WTC11 (cell line): ENCODE measurements at regions not wholly inside any gene's neighbourhood (a gene's known extent, or its start where the extent isn't known, plus 50 kb on each side); places are given as distances from the start of the nearest gene placed in this dataset.

Experiments
- ATAC-seq: fragments of 200-7000 bp; cut with Tn5 transposase; 2 replicates; pipeline ENCODE4 v1.10.0; 2021; ENCODE audit warnings: mild to moderate bottlenecking, moderate library complexity
- CTCF ChIA-PET: fragments of 300-600 bp; sonication (Branson Sonifier 250); formaldehyde crosslinking; loops from one replicate; lab custom pipeline; 2021; ENCODE audit warnings: antibody characterized with exemption; lab: Charles Lee
- POLR2A ChIA-PET: fragments of 350-600 bp; sonication (Branson Sonifier 250); formaldehyde crosslinking; loops from one replicate; lab custom pipeline; 2021; ENCODE audit warnings: antibody characterized with exemption; lab: Charles Lee
- DNase-seq: peaks from one replicate; pipeline ENCODE4 v3.0.0; 2021; ENCODE audit warnings: low spot score
- H3K27ac Mint-ChIP-seq: 2 replicates; pipeline ENCODE4 v1.8.0; 2021; ENCODE audit warnings: mixed read lengths
- H3K27me3 Mint-ChIP-seq: 2 replicates; pipeline ENCODE4 v1.8.0; 2021; ENCODE audit warnings: low read depth, mild to moderate bottlenecking, moderate library complexity, mixed read lengths
- H3K36me3 Mint-ChIP-seq: 2 replicates; pipeline ENCODE4 v1.8.0; 2021; ENCODE audit warnings: mixed read lengths
- H3K4me1 Mint-ChIP-seq: 2 replicates; pipeline ENCODE4 v1.8.0; 2022; ENCODE audit warnings: mixed read lengths
- H3K4me3 Mint-ChIP-seq: 2 replicates; pipeline ENCODE4 v1.8.0; 2021; ENCODE audit warnings: mild to moderate bottlenecking, moderate library complexity, mixed read lengths
- H3K9me3 Mint-ChIP-seq: 2 replicates; pipeline ENCODE4 v1.8.0; 2021; ENCODE audit warnings: mixed read lengths
- CBFB ChIP-seq: sonication (generic); formaldehyde crosslinking; IDR thresholded peaks from 2 replicates; pipeline ENCODE4 v1.8.1; 2022; ENCODE audit warnings: mild to moderate bottlenecking, low read depth, missing genetic modification reagents
- ELF4 ChIP-seq: sonication (generic); formaldehyde crosslinking; IDR thresholded peaks from 2 replicates; pipeline ENCODE4 v1.8.1; 2022; ENCODE audit warnings: low read depth, mild to moderate bottlenecking, moderate library complexity, missing genetic modification reagents
- ETV6 ChIP-seq: sonication (generic); formaldehyde crosslinking; IDR thresholded peaks from 2 replicates; pipeline ENCODE4 v1.8.1; 2022; ENCODE audit warnings: mild to moderate bottlenecking, missing genetic modification reagents
- FOXJ3 ChIP-seq: sonication (generic); formaldehyde crosslinking; IDR thresholded peaks from 2 replicates; pipeline ENCODE4 v1.9.0; 2021; ENCODE audit warnings: missing genetic modification reagents, mild to moderate bottlenecking, borderline replicate concordance
- FOXK1 ChIP-seq: sonication (generic); formaldehyde crosslinking; IDR thresholded peaks from 2 replicates; pipeline ENCODE4 v1.8.0; 2022; ENCODE audit warnings: mild to moderate bottlenecking, moderate library complexity, missing genetic modification reagents
- FOXP1 ChIP-seq: sonication (generic); formaldehyde crosslinking; IDR thresholded peaks from 2 replicates; pipeline ENCODE4 v1.8.0; 2022; ENCODE audit warnings: missing genetic modification reagents, mild to moderate bottlenecking, moderate library complexity, borderline replicate concordance
- JUN ChIP-seq: sonication (generic); formaldehyde crosslinking; IDR thresholded peaks from 2 replicates; pipeline ENCODE4 v1.8.0; 2023; ENCODE audit warnings: mild to moderate bottlenecking, missing genetic modification reagents
- KAT7 ChIP-seq: sonication (generic); formaldehyde crosslinking; IDR thresholded peaks from 2 replicates; pipeline ENCODE4 v1.8.1; 2023; ENCODE audit warnings: missing genetic modification reagents, mild to moderate bottlenecking, borderline replicate concordance
- NFATC4 ChIP-seq: fragments of 250-450 bp; sonication (Bioruptor Pico); IDR thresholded peaks from 2 replicates; pipeline ENCODE4 v1.9.0; 2021; ENCODE audit warnings: mild to moderate bottlenecking
- NR2C2 ChIP-seq: sonication (generic); formaldehyde crosslinking; IDR thresholded peaks from 2 replicates; pipeline ENCODE4 v1.8.0; 2022; ENCODE audit warnings: mild to moderate bottlenecking, missing genetic modification reagents
- OVOL2 ChIP-seq: fragments of 250-450 bp; sonication (Bioruptor Pico); IDR thresholded peaks from 2 replicates; pipeline ENCODE4 v1.9.0; 2021; ENCODE audit warnings: mild to moderate bottlenecking, borderline replicate concordance
- RELA ChIP-seq: sonication (generic); formaldehyde crosslinking; IDR thresholded peaks from 2 replicates; pipeline ENCODE4 v1.8.1; 2022; ENCODE audit warnings: missing genetic modification reagents, mild to moderate bottlenecking, borderline replicate concordance
- RORB ChIP-seq: fragments of 250-450 bp; sonication (Bioruptor Pico); IDR thresholded peaks from 2 replicates; pipeline ENCODE4 v1.9.0; 2021; ENCODE audit warnings: mild to moderate bottlenecking
- SOX15 ChIP-seq: fragments of 250-450 bp; sonication (Bioruptor Pico); IDR thresholded peaks from 2 replicates; pipeline ENCODE4 v1.9.0; 2021; ENCODE audit warnings: mild to moderate bottlenecking
- ZBTB21 ChIP-seq: sonication (generic); formaldehyde crosslinking; IDR thresholded peaks from 2 replicates; pipeline ENCODE4 v1.8.1; 2023; ENCODE audit warnings: mild to moderate bottlenecking, missing genetic modification reagents, borderline replicate concordance
- ZNF263 ChIP-seq: sonication (generic); formaldehyde crosslinking; IDR thresholded peaks from 2 replicates; pipeline ENCODE4 v1.8.1; 2022; ENCODE audit warnings: low read depth, mild to moderate bottlenecking, moderate library complexity, missing genetic modification reagents
- TF ChIP-seq, protein P1 (sequence below): fragments of 250-450 bp; sonication (Bioruptor Pico); IDR thresholded peaks from 2 replicates; pipeline ENCODE4 v1.8.0; 2021; ENCODE audit warnings: mild to moderate bottlenecking
- TF ChIP-seq, protein P2 (sequence below): sonication (generic); formaldehyde crosslinking; IDR thresholded peaks from 2 replicates; pipeline ENCODE4 v1.8.1; 2022; ENCODE audit warnings: missing genetic modification reagents, borderline replicate concordance
- TF ChIP-seq, protein P3 (sequence below): fragments of 250-450 bp; sonication (Bioruptor Pico); IDR thresholded peaks from 2 replicates; pipeline ENCODE4 v2.1.2; 2022; ENCODE audit warnings: mild to moderate bottlenecking, moderate library complexity
- TF ChIP-seq, protein P4 (sequence below): sonication (generic); formaldehyde crosslinking; IDR thresholded peaks from 2 replicates; pipeline ENCODE4 v1.8.1; 2023; ENCODE audit warnings: mild to moderate bottlenecking, missing genetic modification reagents, moderate library complexity
- TF ChIP-seq, protein P5 (sequence below): fragments of 250-450 bp; sonication (Bioruptor Pico); IDR thresholded peaks from 2 replicates; pipeline ENCODE4 v1.9.0; 2021; ENCODE audit warnings: mild to moderate bottlenecking
- TF ChIP-seq, protein P6 (sequence below): fragments of 250-450 bp; sonication (Bioruptor Pico); IDR thresholded peaks from 2 replicates; pipeline ENCODE4 v1.9.0; 2021; ENCODE audit warnings: mild to moderate bottlenecking

DNA sequence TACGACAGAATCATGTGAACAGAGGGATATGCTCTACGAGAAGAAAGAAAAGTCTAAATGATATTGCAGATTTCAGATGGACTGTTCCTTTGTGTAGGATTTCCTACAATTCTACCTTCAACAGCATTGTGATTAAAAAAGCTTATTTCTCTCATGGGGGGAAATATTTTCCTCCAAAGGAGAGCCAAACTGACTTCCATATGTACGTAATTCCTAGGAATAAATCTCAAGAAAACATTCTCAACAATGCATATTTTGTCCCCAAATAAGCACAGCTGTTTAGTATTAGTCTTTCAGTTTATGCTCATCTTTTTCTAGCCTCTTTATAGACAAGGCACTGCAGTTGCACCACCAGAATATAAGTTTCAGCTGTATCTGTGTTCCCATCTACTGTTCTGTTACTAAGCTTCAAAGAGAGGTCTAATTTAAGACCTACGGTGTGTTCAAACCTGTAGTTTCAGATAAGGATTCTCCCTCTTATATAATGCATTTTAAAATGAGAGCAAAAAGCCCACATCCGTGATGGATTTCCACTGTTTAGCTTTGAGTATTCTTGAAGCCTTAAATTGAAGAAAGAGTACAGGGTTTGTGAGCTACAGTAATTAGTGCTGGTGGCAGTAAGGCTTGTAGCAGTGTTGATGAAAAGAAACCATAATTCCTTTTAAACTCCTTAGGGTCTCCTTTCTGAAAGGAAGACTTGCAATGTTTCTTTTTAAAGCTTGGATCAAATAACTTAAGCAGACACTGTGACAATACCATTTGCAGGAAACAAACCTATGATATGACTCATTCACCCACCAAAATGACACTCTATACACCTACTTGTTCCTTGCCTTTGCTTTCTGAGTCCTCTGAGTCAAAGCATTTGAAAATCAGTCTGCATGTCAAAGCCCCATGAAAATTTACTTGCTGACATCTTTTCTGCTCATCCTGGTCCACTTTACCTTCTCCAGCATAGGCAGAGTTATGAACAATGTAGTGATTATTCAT lies 754.1 kb downstream of the NOVA1 start (continued):
- TF ChIP-seq, protein P1, sequence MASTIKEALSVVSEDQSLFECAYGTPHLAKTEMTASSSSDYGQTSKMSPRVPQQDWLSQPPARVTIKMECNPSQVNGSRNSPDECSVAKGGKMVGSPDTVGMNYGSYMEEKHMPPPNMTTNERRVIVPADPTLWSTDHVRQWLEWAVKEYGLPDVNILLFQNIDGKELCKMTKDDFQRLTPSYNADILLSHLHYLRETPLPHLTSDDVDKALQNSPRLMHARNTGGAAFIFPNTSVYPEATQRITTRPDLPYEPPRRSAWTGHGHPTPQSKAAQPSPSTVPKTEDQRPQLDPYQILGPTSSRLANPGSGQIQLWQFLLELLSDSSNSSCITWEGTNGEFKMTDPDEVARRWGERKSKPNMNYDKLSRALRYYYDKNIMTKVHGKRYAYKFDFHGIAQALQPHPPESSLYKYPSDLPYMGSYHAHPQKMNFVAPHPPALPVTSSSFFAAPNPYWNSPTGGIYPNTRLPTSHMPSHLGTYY (CRISPR knock-in tag), result no peak
- TF ChIP-seq, all 79 proteins: peak for 0

DNA sequence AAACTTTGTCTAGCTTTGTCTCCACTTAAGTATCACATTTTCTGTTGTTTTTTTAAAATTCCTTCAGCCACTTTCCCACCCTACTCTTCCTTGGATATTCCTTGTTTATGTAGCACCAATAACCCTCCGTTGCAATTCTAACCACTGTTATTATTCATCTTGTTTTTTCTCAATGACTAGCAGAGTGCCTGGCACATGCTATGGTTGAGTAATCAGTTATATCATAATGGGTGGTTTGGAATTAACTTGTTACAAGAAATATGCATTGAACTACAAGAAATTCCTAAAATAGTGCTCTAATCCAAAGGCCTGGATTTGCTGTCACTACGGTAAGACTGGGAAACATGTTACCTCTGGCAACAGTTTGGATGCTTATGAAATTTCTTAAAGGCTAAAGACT lies 756.6 kb downstream of the NOVA1 start:
- no peaks in the 10 kb centered on the region for H3K36me3 Mint-ChIP-seq
- DNase-seq, result no peak
- CTCF ChIA-PET, result no interaction called here
- TF ChIP-seq RORB (no peak), ETV6 (CRISPR knock-in tag) (no peak), ELF4 (CRISPR knock-in tag) (no peak), FOXP1 (no peak), JUN (CRISPR knock-in tag) (no peak), RELA (no peak), ZNF263 (CRISPR knock-in tag) (no peak), NFATC4 (CRISPR knock-in tag) (no peak), FOXK1 (CRISPR knock-in tag) (no peak)
- TF ChIP-seq, protein P2, sequence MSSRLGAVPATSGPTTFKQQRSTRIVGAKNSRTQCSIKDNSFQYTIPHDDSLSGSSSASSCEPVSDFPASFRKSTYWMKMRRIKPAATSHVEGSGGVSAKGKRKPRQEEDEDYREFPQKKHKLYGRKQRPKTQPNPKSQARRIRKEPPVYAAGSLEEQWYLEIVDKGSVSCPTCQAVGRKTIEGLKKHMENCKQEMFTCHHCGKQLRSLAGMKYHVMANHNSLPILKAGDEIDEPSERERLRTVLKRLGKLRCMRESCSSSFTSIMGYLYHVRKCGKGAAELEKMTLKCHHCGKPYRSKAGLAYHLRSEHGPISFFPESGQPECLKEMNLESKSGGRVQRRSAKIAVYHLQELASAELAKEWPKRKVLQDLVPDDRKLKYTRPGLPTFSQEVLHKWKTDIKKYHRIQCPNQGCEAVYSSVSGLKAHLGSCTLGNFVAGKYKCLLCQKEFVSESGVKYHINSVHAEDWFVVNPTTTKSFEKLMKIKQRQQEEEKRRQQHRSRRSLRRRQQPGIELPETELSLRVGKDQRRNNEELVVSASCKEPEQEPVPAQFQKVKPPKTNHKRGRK, result no peak
- TF ChIP-seq, protein P3, sequence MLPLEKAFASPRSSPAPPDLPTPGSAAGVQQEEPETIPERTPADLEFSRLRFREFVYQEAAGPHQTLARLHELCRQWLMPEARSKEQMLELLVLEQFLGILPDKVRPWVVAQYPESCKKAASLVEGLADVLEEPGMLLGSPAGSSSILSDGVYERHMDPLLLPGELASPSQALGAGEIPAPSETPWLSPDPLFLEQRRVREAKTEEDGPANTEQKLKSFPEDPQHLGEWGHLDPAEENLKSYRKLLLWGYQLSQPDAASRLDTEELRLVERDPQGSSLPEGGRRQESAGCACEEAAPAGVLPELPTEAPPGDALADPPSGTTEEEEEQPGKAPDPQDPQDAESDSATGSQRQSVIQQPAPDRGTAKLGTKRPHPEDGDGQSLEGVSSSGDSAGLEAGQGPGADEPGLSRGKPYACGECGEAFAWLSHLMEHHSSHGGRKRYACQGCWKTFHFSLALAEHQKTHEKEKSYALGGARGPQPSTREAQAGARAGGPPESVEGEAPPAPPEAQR (CRISPR knock-in tag), result no peak
- TF ChIP-seq, protein P4, sequence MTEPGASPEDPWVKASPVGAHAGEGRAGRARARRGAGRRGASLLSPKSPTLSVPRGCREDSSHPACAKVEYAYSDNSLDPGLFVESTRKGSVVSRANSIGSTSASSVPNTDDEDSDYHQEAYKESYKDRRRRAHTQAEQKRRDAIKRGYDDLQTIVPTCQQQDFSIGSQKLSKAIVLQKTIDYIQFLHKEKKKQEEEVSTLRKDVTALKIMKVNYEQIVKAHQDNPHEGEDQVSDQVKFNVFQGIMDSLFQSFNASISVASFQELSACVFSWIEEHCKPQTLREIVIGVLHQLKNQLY (CRISPR knock-in tag), result no peak
- TF ChIP-seq, protein P5, sequence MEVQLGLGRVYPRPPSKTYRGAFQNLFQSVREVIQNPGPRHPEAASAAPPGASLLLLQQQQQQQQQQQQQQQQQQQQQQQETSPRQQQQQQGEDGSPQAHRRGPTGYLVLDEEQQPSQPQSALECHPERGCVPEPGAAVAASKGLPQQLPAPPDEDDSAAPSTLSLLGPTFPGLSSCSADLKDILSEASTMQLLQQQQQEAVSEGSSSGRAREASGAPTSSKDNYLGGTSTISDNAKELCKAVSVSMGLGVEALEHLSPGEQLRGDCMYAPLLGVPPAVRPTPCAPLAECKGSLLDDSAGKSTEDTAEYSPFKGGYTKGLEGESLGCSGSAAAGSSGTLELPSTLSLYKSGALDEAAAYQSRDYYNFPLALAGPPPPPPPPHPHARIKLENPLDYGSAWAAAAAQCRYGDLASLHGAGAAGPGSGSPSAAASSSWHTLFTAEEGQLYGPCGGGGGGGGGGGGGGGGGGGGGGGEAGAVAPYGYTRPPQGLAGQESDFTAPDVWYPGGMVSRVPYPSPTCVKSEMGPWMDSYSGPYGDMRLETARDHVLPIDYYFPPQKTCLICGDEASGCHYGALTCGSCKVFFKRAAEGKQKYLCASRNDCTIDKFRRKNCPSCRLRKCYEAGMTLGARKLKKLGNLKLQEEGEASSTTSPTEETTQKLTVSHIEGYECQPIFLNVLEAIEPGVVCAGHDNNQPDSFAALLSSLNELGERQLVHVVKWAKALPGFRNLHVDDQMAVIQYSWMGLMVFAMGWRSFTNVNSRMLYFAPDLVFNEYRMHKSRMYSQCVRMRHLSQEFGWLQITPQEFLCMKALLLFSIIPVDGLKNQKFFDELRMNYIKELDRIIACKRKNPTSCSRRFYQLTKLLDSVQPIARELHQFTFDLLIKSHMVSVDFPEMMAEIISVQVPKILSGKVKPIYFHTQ (CRISPR knock-in tag), result no peak
- TF ChIP-seq, all 79 proteins: peak for 0
- no peak for ATAC-seq
- Mint-ChIP-seq H3K27ac (no peak overlapping the region), H3K4me1 (peaks cover 10% of the 10 kb centered on the region), H3K27me3 (peaks cover 8% of the 10 kb centered on the region), H3K4me3 (no peak overlapping the region), H3K9me3 (no peaks in the 10 kb centered on the region)
- POLR2A ChIA-PET, result no interaction called here

DNA sequence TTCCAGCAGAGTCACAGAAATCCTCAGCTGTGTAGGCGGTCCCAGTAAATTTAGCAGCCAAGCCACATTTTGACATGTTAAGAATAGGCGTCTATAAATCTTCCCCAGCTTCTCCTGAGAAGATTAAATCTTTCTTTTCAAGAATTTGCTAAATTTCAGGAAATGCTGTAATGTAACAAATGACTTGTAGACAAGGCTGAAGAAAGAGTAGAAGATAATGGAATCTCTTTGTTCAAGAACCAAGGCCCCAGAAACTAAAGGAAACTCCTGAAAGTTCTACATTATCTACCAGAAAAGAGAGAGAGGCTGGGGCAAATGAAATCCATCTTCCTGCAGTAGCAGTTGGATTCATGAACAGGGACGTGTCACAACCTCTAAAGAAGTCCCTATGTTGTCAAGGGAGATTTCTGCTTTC lies 760.3 kb downstream of the NOVA1 start:
- H3K4me3 Mint-ChIP-seq, result no peak overlapping the region
- H3K9me3 Mint-ChIP-seq, result no peaks in the 10 kb centered on the region
- no peak for DNase-seq
- CTCF ChIA-PET, result interaction anchor here (1.6 kb wide), 1 partner anchor 171 kb away, joined by 5 read pairs; no protein-coding TSS in a partner anchor
- TF ChIP-seq CBFB (no peak), RORB (no peak), OVOL2 (CRISPR knock-in tag) (no peak), ZBTB21 (CRISPR knock-in tag) (no peak), FOXJ3 (CRISPR knock-in tag) (no peak), NR2C2 (CRISPR knock-in tag) (no peak), SOX15 (CRISPR knock-in tag) (no peak), KAT7 (CRISPR knock-in tag) (no peak)
- TF ChIP-seq, protein P6, sequence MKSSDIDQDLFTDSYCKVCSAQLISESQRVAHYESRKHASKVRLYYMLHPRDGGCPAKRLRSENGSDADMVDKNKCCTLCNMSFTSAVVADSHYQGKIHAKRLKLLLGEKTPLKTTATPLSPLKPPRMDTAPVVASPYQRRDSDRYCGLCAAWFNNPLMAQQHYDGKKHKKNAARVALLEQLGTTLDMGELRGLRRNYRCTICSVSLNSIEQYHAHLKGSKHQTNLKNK (CRISPR knock-in tag), result no peak
- TF ChIP-seq, all 79 proteins: peak for 0
- H3K27ac Mint-ChIP-seq, result no peak overlapping the region
- H3K27me3 Mint-ChIP-seq, result peaks cover 8% of the 10 kb centered on the region
- peaks cover 16% of the 10 kb centered on the region for H3K4me1 Mint-ChIP-seq
- H3K36me3 Mint-ChIP-seq, result no peaks in the 10 kb centered on the region
- ATAC-seq, result no peak
- POLR2A ChIA-PET, result no interaction called here
